Endothelial cell of umbilical vein (primary cell): ENCODE measurements at regions not wholly inside any gene's neighbourhood (a gene's known extent, or its start where the extent isn't known, plus 50 kb on each side); places are given as distances from the start of the nearest gene placed in this dataset.

Experiments used
- BruUV-seq: library from RNA; stranded (reverse); fragments of 400-500 nt; replicated peaks from 2 replicates; lab custom pipeline; 2021; lab: Mats Ljungman, UMichigan
- CTCF ChIA-PET: fragments of 300-600, 350-600 bp; sonication (Branson Sonifier 250); formaldehyde crosslinking; loops from one replicate; lab custom pipeline; 2021; ENCODE audit warnings: antibody characterized with exemption, inconsistent platforms; lab: Charles Lee
- POLR2A ChIA-PET: fragments of 300-600, 350-600 bp; sonication (Branson Sonifier 250); formaldehyde crosslinking; loops from one replicate; lab custom pipeline; 2021; ENCODE audit warnings: antibody characterized with exemption, inconsistent platforms; lab: Charles Lee
- DNase-seq: peaks from one replicate; pipeline ENCODE4 v3.0.0-alpha.2; 2011; ENCODE audit warnings: low read depth, low spot score
- FAIRE-seq: peaks from 2 replicates; lab custom pipeline; 2011; peaks lifted over from hg19 to GRCh38; lab: Jason Lieb, UNC
- H2AFZ ChIP-seq: 2 replicates; pipeline ENCODE4 v1.6.0; 2012; ENCODE audit warnings: low read depth, low read length, control low read depth, inconsistent platforms
- H3K27ac ChIP-seq: 2 replicates; pipeline ENCODE4 v1.5.1; 2011; ENCODE audit warnings: low read depth, mild to moderate bottlenecking, control low read depth, low read length, moderate library complexity; ENCODE audit not compliant: insufficient read depth
- H3K27me3 ChIP-seq, 2 experiments: 2 replicates each; pipeline versions ENCODE4 v1.6.0 to v1.6.1; 2011; ENCODE audit warnings: low read length in 2 of 2, mixed read lengths in 1 of 2; ENCODE audit not compliant: control insufficient read depth in 2 of 2, insufficient read depth in 2 of 2
- H3K36me3 ChIP-seq, 2 experiments: 2 replicates in 1 of 2; 3 replicates in 1 of 2; pipeline ENCODE4 v1.5.1; 2011; ENCODE audit warnings: low read length in 2 of 2, mild to moderate bottlenecking in 1 of 2, moderate library complexity in 1 of 2; ENCODE audit not compliant: control insufficient read depth in 2 of 2, insufficient read depth in 2 of 2; ENCODE audit errors: extremely low read depth in 1 of 2
- H3K4me1 ChIP-seq: 3 replicates; pipeline ENCODE4 v1.5.1; 2011; ENCODE audit warnings: mild to moderate bottlenecking, low read length; ENCODE audit not compliant: control insufficient read depth, insufficient read depth; ENCODE audit errors: extremely low read depth
- H3K4me2 ChIP-seq: 2 replicates; pipeline ENCODE4 v1.6.1; 2011; ENCODE audit warnings: low read length, control low read depth, mixed read lengths; ENCODE audit not compliant: insufficient read depth
- H3K4me3 ChIP-seq, 3 experiments: fragments of 200-600 bp in 1 of 3; sonication (generic), shearing (Covaris generic) in 1 of 3; replicated peaks in 1 of 3; 2 replicates each; pipeline ENCODE4 v1.5.1; 2011 to 2016; ENCODE audit warnings: control low read depth in 3 of 3, low read length in 3 of 3, mild to moderate bottlenecking in 2 of 3, inconsistent platforms in 1 of 3, low read depth in 1 of 3, moderate library complexity in 1 of 3; ENCODE audit not compliant: insufficient read depth in 1 of 3
- H3K79me2 ChIP-seq: 2 replicates; pipeline ENCODE4 v1.6.0; 2012; ENCODE audit warnings: low read length, inconsistent platforms; ENCODE audit not compliant: control insufficient read depth, insufficient read depth
- H3K9ac ChIP-seq: replicated peaks from 2 replicates; pipeline ENCODE3; 2011; ENCODE audit warnings: low read length, control low read depth; ENCODE audit not compliant: insufficient read depth; ENCODE audit errors: extremely low read depth
- H3K9me1 ChIP-seq: replicated peaks from 3 replicates; pipeline ENCODE4 v1.6.0; 2011; ENCODE audit warnings: mild to moderate bottlenecking, low read length; ENCODE audit not compliant: control insufficient read depth, insufficient read depth; ENCODE audit errors: extremely low read depth
- H3K9me3 ChIP-seq: replicated peaks from 2 replicates; pipeline ENCODE4 v1.5.1; 2012; ENCODE audit warnings: low read length, inconsistent platforms; ENCODE audit not compliant: control insufficient read depth, insufficient read depth
- H4K20me1 ChIP-seq: replicated peaks from 2 replicates; pipeline ENCODE3; 2011; ENCODE audit warnings: mild to moderate bottlenecking, low read length; ENCODE audit not compliant: control insufficient read depth, insufficient read depth; ENCODE audit errors: extremely low read depth
- CTCF ChIP-seq, 2 donors: IDR thresholded peaks; 1 replicate in 1 of 2; 2 replicates in 1 of 2; pipeline ENCODE4 v1.5.1; 2011; ENCODE audit warnings: low read length in 2 of 2, mild to moderate bottlenecking in 2 of 2, moderate library complexity in 2 of 2, control low read depth in 1 of 2, inconsistent platforms in 1 of 2, low read depth in 1 of 2; ENCODE audit not compliant: insufficient read depth in 1 of 2; ENCODE audit errors: extremely low read depth in 1 of 2
- EZH2 ChIP-seq: IDR thresholded peaks from 2 replicates; pipeline ENCODE4 v1.6.1; 2012; ENCODE audit warnings: borderline replicate concordance, low read depth, mild to moderate bottlenecking, moderate library complexity, low read length, inconsistent platforms; ENCODE audit not compliant: severe bottlenecking
- FOS ChIP-seq: IDR thresholded peaks from 2 replicates; pipeline ENCODE4 v1.6.1; 2011; ENCODE audit warnings: mild to moderate bottlenecking, low read length, moderate library complexity, borderline replicate concordance; ENCODE audit not compliant: insufficient read depth
- GATA2 ChIP-seq: IDR thresholded peaks from 2 replicates; pipeline ENCODE4 v1.7.0; 2011; ENCODE audit warnings: low read depth, mild to moderate bottlenecking, moderate library complexity, mixed read lengths, low read length; ENCODE audit not compliant: insufficient read length, insufficient read depth
- JUN ChIP-seq: IDR thresholded peaks from 2 replicates; pipeline ENCODE4 v1.6.1; 2011; ENCODE audit warnings: borderline replicate concordance, low read depth; ENCODE audit not compliant: insufficient read length, insufficient read depth
- MAX ChIP-seq: IDR thresholded peaks from 2 replicates; pipeline ENCODE4 v1.6.1; 2011; ENCODE audit not compliant: insufficient read depth, insufficient read length
- MYC ChIP-seq: IDR thresholded peaks from one replicate; pipeline ENCODE4 v1.6.1; 2011; ENCODE audit warnings: mild to moderate bottlenecking, low read depth, low read length
- POLR2A ChIP-seq: IDR thresholded peaks from 2 replicates; pipeline ENCODE4 v1.6.1; 2012; ENCODE audit warnings: low read depth, mild to moderate bottlenecking, control low read depth, low read length
- POLR2AphosphoS5 ChIP-seq: IDR thresholded peaks from 2 replicates; pipeline ENCODE4 v1.6.1; 2012; ENCODE audit warnings: low read depth, mild to moderate bottlenecking, control low read depth, low read length, moderate library complexity; ENCODE audit not compliant: insufficient read depth
- dilution Hi-C: fragments of 300-500 bp; cut with MboI; formaldehyde crosslinking; loops from one replicate; pipeline ENCODE4 v1.15.0; 2019; ENCODE audit warnings: low sequenced_read_pairs; ENCODE audit not compliant: extremely low pct_ligation_motif_present
- intact Hi-C: fragments of 100-400 bp; cut with micrococcal nuclease; formaldehyde crosslinking; loops from one replicate; pipeline ENCODE4 v1.10.0; 2022

- Histone ChIP-seq H3K27me3 (no peaks in the 10 kb centered on the region), H3K27ac (no peak overlapping the region), H4K20me1 (no peaks in the 10 kb centered on the region), H3K36me3 (no peaks in the 10 kb centered on the region), H3K4me3 (no peak overlapping the region), H3K79me2 (no peaks in the 10 kb centered on the region), H2AFZ (no peak overlapping the region), H3K9me1 (no peaks in the 10 kb centered on the region), H3K9me3 (no peaks in the 10 kb centered on the region), H3K9ac (no peak overlapping the region), H3K4me2 (no peak overlapping the region), H3K4me1 (peaks cover 7% of the 10 kb centered on the region)
- DNase-seq, result no peak
- TF ChIP-seq POLR2A, result no peak
- no peak for TF ChIP-seq GATA2
- no peak for TF ChIP-seq EZH2
- TF ChIP-seq CTCF (IDR thresholded peaks at IDR 0.05; ENCODE audit: extremely low read depth in 1 of 2, insufficient read depth in 1 of 2, low read depth in 1 of 2, low read length in 2 of 2), result no peak
- no peak for TF ChIP-seq POLR2AphosphoS5
- no peak for TF ChIP-seq MAX
- no peak for TF ChIP-seq MYC
- TF ChIP-seq FOS, result no peak
- no peak for TF ChIP-seq JUN
- POLR2A ChIA-PET, result no interaction called here
- no peak for FAIRE-seq
- CTCF ChIA-PET, result no interaction called here
- dilution Hi-C loops, result no loop called here
- no TSS peak for BruUV-seq
- intact Hi-C loops, result no loop called here
Measured at GRCh38 chr13:78712831-78713230, 53.9 kb upstream of the OBI1 start.
